ENCODE measurements at regions not wholly inside any gene's neighbourhood (a gene's known extent, or its start where the extent isn't known, plus 50 kb on each side); places are given as distances from the start of the nearest gene placed in this dataset.

DNA sequence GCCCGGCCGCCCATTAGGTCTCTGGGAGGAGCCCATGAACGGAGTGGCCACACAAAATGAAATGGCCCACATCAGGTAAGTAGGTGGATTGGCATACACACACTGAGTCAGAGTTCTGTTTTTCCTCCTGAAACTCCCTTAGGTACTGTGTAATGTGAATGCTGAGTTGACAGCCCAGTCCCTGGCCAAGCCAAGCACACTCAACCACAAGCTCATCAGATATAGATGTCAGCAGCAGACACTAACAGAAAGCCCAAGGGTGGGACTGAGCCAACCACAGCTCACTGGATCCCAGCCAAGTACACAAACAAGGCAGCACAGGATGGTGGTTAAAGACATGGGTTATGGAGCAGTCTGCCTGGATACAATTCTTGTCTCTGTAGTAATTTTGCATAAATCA lies 403.4 kb downstream of the GJA1 start:
- H3K36me3 ChIP-seq (ENCODE audit: control insufficient read depth, insufficient read depth, low read length) = no peaks in the 10 kb centered on the region
- intact Hi-C loops (cut with micrococcal nuclease; ENCODE audit: unreplicated experiment) (no loop called here), in situ Hi-C loops (cut with HindIII; ENCODE audit: low pct_unique_long_range_greater_than_20kb, low sequenced_read_pairs) (no loop called here)
- H3K9me3 ChIP-seq (ENCODE audit: control insufficient read depth, insufficient read depth, low read depth, low read length) = no peaks in the 10 kb centered on the region
- TF ChIP-seq, protein P1, sequence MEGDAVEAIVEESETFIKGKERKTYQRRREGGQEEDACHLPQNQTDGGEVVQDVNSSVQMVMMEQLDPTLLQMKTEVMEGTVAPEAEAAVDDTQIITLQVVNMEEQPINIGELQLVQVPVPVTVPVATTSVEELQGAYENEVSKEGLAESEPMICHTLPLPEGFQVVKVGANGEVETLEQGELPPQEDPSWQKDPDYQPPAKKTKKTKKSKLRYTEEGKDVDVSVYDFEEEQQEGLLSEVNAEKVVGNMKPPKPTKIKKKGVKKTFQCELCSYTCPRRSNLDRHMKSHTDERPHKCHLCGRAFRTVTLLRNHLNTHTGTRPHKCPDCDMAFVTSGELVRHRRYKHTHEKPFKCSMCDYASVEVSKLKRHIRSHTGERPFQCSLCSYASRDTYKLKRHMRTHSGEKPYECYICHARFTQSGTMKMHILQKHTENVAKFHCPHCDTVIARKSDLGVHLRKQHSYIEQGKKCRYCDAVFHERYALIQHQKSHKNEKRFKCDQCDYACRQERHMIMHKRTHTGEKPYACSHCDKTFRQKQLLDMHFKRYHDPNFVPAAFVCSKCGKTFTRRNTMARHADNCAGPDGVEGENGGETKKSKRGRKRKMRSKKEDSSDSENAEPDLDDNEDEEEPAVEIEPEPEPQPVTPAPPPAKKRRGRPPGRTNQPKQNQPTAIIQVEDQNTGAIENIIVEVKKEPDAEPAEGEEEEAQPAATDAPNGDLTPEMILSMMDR (IDR thresholded peaks at IDR 0.05) = no peak
- TF ChIP-seq POLR2AphosphoS5 (IDR thresholded peaks at IDR 0.05; ENCODE audit: low read depth, low read length) (no peak), TCF7L2 (IDR thresholded peaks at IDR 0.05; ENCODE audit: low read depth, low read length) (no peak), SIN3A (IDR thresholded peaks at IDR 0.05; ENCODE audit: borderline replicate concordance, insufficient read depth, low read depth, low read length) (no peak)
- TF ChIP-seq, protein P2, sequence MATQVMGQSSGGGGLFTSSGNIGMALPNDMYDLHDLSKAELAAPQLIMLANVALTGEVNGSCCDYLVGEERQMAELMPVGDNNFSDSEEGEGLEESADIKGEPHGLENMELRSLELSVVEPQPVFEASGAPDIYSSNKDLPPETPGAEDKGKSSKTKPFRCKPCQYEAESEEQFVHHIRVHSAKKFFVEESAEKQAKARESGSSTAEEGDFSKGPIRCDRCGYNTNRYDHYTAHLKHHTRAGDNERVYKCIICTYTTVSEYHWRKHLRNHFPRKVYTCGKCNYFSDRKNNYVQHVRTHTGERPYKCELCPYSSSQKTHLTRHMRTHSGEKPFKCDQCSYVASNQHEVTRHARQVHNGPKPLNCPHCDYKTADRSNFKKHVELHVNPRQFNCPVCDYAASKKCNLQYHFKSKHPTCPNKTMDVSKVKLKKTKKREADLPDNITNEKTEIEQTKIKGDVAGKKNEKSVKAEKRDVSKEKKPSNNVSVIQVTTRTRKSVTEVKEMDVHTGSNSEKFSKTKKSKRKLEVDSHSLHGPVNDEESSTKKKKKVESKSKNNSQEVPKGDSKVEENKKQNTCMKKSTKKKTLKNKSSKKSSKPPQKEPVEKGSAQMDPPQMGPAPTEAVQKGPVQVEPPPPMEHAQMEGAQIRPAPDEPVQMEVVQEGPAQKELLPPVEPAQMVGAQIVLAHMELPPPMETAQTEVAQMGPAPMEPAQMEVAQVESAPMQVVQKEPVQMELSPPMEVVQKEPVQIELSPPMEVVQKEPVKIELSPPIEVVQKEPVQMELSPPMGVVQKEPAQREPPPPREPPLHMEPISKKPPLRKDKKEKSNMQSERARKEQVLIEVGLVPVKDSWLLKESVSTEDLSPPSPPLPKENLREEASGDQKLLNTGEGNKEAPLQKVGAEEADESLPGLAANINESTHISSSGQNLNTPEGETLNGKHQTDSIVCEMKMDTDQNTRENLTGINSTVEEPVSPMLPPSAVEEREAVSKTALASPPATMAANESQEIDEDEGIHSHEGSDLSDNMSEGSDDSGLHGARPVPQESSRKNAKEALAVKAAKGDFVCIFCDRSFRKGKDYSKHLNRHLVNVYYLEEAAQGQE (IDR thresholded peaks at IDR 0.05; ENCODE audit: insufficient read depth in 1 of 2, low read depth in 2 of 2, low read length in 1 of 2) = no peak
- no peaks in the 10 kb centered on the region for H3K4me1 ChIP-seq (ENCODE audit: control insufficient read depth, insufficient read depth, low read length)
- BruUV-seq (replicated peaks) = no TSS peak
- no peak overlapping the region for H3K27ac ChIP-seq (ENCODE audit: low read length)
- POLR2A ChIA-PET = no interaction called here
- no peak overlapping the region for H3K4me3 ChIP-seq (ENCODE audit: low read depth in 2 of 2, low read length in 2 of 2)
- DNase-seq (ENCODE audit: low read depth, low spot score) = no peak
- no peaks in the 10 kb centered on the region for H3K27me3 ChIP-seq (ENCODE audit: control insufficient read depth, insufficient read depth, low read length)
- no peak for ATAC-seq
- CTCF ChIA-PET = no interaction called here

DNA sequence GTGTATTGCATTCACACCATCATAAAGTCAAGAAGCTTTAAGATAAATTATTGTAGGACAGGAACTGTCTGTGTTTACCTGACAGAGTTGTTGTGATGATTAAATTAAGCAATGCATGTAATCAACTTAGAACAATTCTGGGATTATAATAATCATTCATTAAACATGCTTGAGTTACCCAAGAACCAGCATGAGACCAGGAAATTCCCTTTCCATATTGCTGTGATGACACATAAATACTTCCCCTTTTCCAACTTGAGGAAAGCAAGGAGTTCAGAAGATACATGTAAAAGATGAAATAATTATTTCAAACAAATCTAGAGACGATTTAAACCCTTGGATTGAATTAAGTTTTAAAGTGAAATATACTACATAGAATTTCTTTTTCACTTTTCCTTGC lies 404.4 kb downstream of the GJA1 start:
- no peak for ATAC-seq
- ChIA-PET CTCF (no interaction called here), POLR2A (no interaction called here)
- BruUV-seq (replicated peaks) = no TSS peak
- Histone ChIP-seq H3K27ac (ENCODE audit: low read length) (no peak overlapping the region), H3K4me3 (ENCODE audit: low read depth in 2 of 2, low read length in 2 of 2) (no peak overlapping the region), H3K27me3 (ENCODE audit: control insufficient read depth, insufficient read depth, low read length) (no peaks in the 10 kb centered on the region), H3K9me3 (ENCODE audit: control insufficient read depth, insufficient read depth, low read depth, low read length) (no peaks in the 10 kb centered on the region), H3K36me3 (ENCODE audit: control insufficient read depth, insufficient read depth, low read length) (no peaks in the 10 kb centered on the region), H3K4me1 (ENCODE audit: control insufficient read depth, insufficient read depth, low read length) (no peaks in the 10 kb centered on the region)
- intact Hi-C loops (cut with micrococcal nuclease; ENCODE audit: unreplicated experiment) = loop anchor here (10.0 kb wide), 1 partner anchor 405 kb away; the partner anchor contains the start of gene GJA1
- TF ChIP-seq, protein P2 (IDR thresholded peaks at IDR 0.05; ENCODE audit: insufficient read depth in 1 of 2, low read depth in 2 of 2, low read length in 1 of 2) = no peak
- TF ChIP-seq, protein P1 (IDR thresholded peaks at IDR 0.05) = no peak
- TF ChIP-seq POLR2AphosphoS5 (IDR thresholded peaks at IDR 0.05; ENCODE audit: low read depth, low read length) (no peak), TCF7L2 (IDR thresholded peaks at IDR 0.05; ENCODE audit: low read depth, low read length) (no peak), SIN3A (IDR thresholded peaks at IDR 0.05; ENCODE audit: borderline replicate concordance, insufficient read depth, low read depth, low read length) (no peak)
- DNase-seq (ENCODE audit: low read depth, low spot score) = no peak
- in situ Hi-C loops (cut with HindIII; ENCODE audit: low pct_unique_long_range_greater_than_20kb, low sequenced_read_pairs) = no loop called here

All from Panc1 (cell line).